HFF-Myc (cell line): ENCODE measurements at regions not wholly inside any gene's neighbourhood (a gene's known extent, or its start where the extent isn't known, plus 50 kb on each side); places are given as distances from the start of the nearest gene placed in this dataset.

Experiments used
- DNase-seq: peaks from one replicate; pipeline ENCODE4 v3.0.0-alpha.2; 2011; ENCODE audit warnings: low read depth; ENCODE audit errors: extremely low read depth
- H3K4me3 ChIP-seq: replicated peaks from 2 replicates; pipeline ENCODE4 v1.5.1; 2011; ENCODE audit warnings: low read depth, mild to moderate bottlenecking, control low read depth, low read length
- TF ChIP-seq, protein P1 (sequence below): IDR thresholded peaks from 2 replicates; pipeline ENCODE4 v1.5.1; 2012; ENCODE audit warnings: mild to moderate bottlenecking, low read depth, low read length, control low read depth; ENCODE audit errors: missing control alignments

DNA sequence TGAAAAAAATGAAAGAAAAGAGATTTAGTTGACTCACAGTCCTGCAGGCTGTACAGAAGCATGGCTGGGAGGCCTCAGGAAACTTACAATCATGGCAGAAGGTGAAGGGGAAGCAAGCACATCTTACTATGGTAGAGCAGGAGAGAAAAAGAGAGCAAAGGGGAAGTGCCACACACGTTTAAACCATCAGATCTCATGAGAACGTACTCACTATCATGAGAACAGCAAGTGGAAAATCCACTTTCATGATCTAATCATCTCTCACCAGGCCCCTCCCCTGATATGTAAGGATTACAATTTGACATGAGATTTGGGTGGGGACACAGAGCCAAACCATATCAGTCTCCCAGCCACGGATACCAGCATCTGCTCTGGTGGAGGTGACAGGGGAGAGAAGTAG lies 50.8 kb upstream of the CPOX start:
- no peak for DNase-seq
- TF ChIP-seq, protein P1, sequence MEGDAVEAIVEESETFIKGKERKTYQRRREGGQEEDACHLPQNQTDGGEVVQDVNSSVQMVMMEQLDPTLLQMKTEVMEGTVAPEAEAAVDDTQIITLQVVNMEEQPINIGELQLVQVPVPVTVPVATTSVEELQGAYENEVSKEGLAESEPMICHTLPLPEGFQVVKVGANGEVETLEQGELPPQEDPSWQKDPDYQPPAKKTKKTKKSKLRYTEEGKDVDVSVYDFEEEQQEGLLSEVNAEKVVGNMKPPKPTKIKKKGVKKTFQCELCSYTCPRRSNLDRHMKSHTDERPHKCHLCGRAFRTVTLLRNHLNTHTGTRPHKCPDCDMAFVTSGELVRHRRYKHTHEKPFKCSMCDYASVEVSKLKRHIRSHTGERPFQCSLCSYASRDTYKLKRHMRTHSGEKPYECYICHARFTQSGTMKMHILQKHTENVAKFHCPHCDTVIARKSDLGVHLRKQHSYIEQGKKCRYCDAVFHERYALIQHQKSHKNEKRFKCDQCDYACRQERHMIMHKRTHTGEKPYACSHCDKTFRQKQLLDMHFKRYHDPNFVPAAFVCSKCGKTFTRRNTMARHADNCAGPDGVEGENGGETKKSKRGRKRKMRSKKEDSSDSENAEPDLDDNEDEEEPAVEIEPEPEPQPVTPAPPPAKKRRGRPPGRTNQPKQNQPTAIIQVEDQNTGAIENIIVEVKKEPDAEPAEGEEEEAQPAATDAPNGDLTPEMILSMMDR: no peak
- H3K4me3 ChIP-seq: no peak overlapping the region

DNA sequence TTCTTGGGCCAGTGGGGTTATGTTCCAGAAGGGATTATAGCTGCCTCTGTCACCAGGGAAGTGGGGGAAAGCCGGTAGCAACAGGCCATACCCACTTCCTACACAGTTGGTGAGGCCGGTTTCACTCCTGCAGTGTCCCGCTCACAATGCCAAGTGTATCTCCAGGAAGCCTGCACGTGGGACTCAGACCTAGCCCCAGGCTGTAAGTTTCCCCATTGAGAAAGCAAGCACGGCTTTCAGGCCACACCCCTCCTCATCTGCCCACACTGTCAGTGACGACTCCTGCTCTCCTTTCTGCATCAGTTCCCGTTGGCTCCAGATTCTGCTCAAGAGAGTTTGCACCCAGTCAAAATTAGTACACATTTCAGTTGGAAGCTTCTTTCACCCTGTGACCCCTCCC lies 51.6 kb upstream of the CPOX start:
- TF ChIP-seq, protein P1: no peak
- no peak overlapping the region for H3K4me3 ChIP-seq
- no peak for DNase-seq

DNA sequence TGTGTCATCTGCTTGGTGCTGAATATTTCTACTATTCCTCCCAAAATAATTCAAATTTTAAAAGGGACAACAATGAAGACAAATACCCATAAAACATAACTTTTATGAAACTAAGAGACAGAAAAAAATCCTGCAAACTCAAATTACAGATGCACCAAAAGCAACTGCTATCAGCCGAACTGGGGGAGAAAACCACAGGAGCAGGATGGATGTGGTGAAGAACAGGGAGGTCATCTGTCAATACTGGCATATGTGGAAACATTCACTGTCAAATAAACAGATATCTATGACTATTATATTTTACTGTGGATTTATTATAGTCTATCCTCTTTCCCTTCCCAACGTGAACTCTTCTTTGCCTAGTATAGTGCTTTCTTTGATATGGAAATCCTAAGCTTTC lies 53.3 kb upstream of the CPOX start:
- TF ChIP-seq, protein P1: no peak
- H3K4me3 ChIP-seq: no peak overlapping the region
- DNase-seq: no peak

- H3K4me3 ChIP-seq: no peak overlapping the region
- DNase-seq: no peak
- TF ChIP-seq, protein P1: no peak
Observed at GRCh38 chr3:98647197-98647596, 53.8 kb upstream of the CPOX start.

DNA sequence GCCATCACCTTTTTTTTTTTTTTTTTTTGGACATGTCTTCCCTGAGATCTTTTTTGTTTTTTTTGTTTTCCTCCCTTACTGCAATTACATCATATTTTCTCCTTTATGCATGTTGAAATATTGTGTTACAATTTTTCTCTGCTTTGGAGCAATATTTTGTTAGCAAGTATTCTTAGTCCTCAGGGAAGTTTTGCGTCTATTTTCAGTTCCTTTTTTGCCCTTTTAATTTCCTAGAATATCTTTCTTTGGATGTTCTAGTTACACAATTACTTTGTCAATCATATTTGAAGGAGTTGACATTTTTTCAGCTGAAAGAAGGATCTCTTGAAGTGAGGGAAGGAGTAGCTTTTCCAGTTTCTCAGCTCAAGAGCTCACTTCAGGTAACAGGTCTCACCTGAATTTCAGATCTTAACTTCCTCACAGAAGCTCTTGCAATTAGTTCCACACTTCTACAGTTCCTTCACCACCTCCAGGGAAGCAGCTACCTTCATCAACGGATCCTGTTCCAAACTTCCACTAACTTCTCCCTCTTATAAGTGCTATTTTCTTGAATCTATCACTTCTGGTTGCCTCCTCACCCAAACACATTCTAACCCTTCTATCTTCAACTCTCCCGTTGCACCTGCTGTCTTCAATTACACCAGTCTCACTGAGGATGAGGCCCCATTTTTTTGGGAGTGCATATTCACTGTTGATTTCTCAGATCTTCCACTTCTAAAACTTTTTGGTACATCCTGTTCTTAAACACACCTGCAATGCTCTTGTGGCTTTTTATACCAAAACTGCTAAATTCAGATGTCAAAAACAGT lies 57.8 kb upstream of the CPOX start:
- no peak for DNase-seq
- TF ChIP-seq, protein P1: no peak
- H3K4me3 ChIP-seq: no peak overlapping the region

- no peak for DNase-seq
- H3K4me3 ChIP-seq: no peak overlapping the region
- TF ChIP-seq, protein P1: no peak
Observed at GRCh38 chr3:98651780-98652077, 58.3 kb upstream of the CPOX start.

DNA sequence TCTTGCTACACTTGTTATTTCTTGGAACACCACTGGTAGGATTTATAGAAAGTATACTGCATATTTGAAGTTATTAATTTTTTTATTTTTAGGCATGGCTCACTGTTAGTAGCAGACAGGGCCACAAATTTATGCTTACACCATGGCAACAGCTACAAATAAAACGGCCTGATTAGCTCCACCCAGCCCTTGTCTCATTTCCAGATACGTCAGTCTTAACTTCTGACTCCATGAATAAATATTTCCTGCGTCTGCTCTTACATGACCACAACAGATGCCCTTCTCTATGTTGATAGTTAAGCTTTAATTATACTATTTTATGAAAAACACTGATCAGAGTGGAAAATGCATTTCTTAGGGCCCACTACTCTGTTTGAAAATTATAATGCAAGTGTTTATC lies 62.3 kb upstream of the CPOX start:
- H3K4me3 ChIP-seq: no peak overlapping the region
- DNase-seq: no peak
- TF ChIP-seq, protein P1: no peak
